Kidney epithelial cell (primary cell): ENCODE measurements at regions not wholly inside any gene's neighbourhood (a gene's known extent, or its start where the extent isn't known, plus 50 kb on each side); places are given as distances from the start of the nearest gene placed in this dataset.

Experiments
- DNase-seq: peaks from one replicate; pipeline ENCODE4 v3.0.0-alpha.2; 2010; ENCODE audit warnings: low read depth
- H3K27me3 ChIP-seq: 2 replicates; pipeline ENCODE4 v1.6.0; 2011; ENCODE audit warnings: low read length; ENCODE audit not compliant: control insufficient read depth, insufficient read depth
- H3K36me3 ChIP-seq: 2 replicates; pipeline ENCODE4 v1.5.1; 2011; ENCODE audit warnings: low read length; ENCODE audit not compliant: control insufficient read depth, insufficient read depth
- H3K4me3 ChIP-seq: 2 replicates; pipeline ENCODE4 v1.5.1; 2011; ENCODE audit warnings: low read depth, mild to moderate bottlenecking, control low read depth, low read length
- TF ChIP-seq, protein P1 (sequence below): IDR thresholded peaks from 2 replicates; pipeline ENCODE4 v1.5.1; 2011; ENCODE audit warnings: mild to moderate bottlenecking, moderate library complexity, low read length, control low read depth, inconsistent platforms; ENCODE audit not compliant: insufficient read depth, poor library complexity, severe bottlenecking

GRCh38 chr5:128772356-128772755 lies 192.9 kb upstream of the SLC27A6 start:
- TF ChIP-seq, protein P1, sequence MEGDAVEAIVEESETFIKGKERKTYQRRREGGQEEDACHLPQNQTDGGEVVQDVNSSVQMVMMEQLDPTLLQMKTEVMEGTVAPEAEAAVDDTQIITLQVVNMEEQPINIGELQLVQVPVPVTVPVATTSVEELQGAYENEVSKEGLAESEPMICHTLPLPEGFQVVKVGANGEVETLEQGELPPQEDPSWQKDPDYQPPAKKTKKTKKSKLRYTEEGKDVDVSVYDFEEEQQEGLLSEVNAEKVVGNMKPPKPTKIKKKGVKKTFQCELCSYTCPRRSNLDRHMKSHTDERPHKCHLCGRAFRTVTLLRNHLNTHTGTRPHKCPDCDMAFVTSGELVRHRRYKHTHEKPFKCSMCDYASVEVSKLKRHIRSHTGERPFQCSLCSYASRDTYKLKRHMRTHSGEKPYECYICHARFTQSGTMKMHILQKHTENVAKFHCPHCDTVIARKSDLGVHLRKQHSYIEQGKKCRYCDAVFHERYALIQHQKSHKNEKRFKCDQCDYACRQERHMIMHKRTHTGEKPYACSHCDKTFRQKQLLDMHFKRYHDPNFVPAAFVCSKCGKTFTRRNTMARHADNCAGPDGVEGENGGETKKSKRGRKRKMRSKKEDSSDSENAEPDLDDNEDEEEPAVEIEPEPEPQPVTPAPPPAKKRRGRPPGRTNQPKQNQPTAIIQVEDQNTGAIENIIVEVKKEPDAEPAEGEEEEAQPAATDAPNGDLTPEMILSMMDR, result no peak
- Histone ChIP-seq H3K27me3 (no peaks in the 10 kb centered on the region), H3K36me3 (no peaks in the 10 kb centered on the region), H3K4me3 (no peak overlapping the region)
- no peak for DNase-seq

DNA sequence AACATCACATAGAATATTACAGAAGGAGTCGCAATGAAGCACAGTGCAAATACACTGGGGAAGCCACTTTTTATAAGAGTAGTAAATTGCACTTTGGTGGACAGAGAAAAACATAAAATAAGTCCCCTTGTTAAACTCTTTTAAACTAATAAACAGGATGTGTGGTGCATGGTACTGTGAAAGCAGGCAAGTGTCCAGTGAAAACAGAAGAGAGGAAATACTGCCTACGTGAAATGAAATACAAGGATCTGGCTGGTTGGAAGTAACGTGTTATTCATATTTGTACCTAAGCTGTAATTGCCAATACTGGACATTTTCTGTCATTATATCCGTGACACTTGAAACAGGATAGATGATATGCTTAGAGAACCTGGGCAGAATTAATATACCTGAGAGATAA lies 191.9 kb upstream of the SLC27A6 start:
- H3K27me3 ChIP-seq, result no peaks in the 10 kb centered on the region
- TF ChIP-seq, protein P1, result no peak
- no peaks in the 10 kb centered on the region for H3K36me3 ChIP-seq
- H3K4me3 ChIP-seq, result no peak overlapping the region
- DNase-seq, result no peak

GRCh38 chr5:128774605-128775004 lies 190.7 kb upstream of the SLC27A6 start:
- no peaks in the 10 kb centered on the region for H3K36me3 ChIP-seq
- DNase-seq, result no peak
- no peak overlapping the region for H3K4me3 ChIP-seq
- H3K27me3 ChIP-seq, result no peaks in the 10 kb centered on the region
- TF ChIP-seq, protein P1, result no peak

- DNase-seq, result no peak
- H3K4me3 ChIP-seq, result no peak overlapping the region
- no peaks in the 10 kb centered on the region for H3K27me3 ChIP-seq
- TF ChIP-seq, protein P1, result no peak
- no peaks in the 10 kb centered on the region for H3K36me3 ChIP-seq
Measured at GRCh38 chr5:128775558-128775957, 189.7 kb upstream of the SLC27A6 start.

DNA sequence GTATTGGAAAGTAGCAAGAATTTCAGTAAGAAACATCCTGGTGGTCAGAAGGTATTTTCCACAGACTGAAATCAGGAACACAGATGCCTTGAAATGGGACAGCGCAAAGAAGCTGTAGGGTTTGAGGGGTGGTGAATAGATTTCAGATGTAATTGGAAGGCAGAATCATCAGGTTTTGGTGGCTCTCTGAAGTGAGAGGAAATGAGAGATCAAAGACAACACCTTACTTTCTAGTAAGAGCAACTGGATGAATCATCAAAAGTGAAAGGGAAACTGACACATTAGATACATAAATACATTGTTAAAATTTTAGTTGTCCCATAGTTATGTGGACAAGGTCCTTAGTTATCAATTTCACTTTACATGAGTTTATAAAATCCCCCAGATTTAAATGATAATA lies 188.2 kb upstream of the SLC27A6 start:
- Histone ChIP-seq H3K4me3 (no peak overlapping the region), H3K27me3 (no peaks in the 10 kb centered on the region), H3K36me3 (no peaks in the 10 kb centered on the region)
- no peak for DNase-seq
- TF ChIP-seq, protein P1, result no peak

GRCh38 chr5:128778474-128778873 lies 186.8 kb upstream of the SLC27A6 start:
- Histone ChIP-seq H3K36me3 (no peaks in the 10 kb centered on the region), H3K4me3 (no peak overlapping the region), H3K27me3 (no peaks in the 10 kb centered on the region)
- TF ChIP-seq, protein P1, result no peak
- DNase-seq, result no peak
